ENCODE measurements at regions not wholly inside any gene's neighbourhood (a gene's known extent, or its start where the extent isn't known, plus 50 kb on each side); places are given as distances from the start of the nearest gene placed in this dataset.

GRCh38 chr16:80074329-80074728 lies 466.5 kb upstream of the DYNLRB2 start:
- Histone ChIP-seq H3K36me3 (ENCODE audit: control insufficient read depth in 1 of 2, insufficient read depth in 2 of 2, low read length in 2 of 2) (no peaks in the 10 kb centered on the region), H3K4me3 (ENCODE audit: low read depth in 1 of 2, low read length in 2 of 2) (no peak overlapping the region), H3K9me3 (ENCODE audit: control insufficient read depth in 1 of 2, low read length in 2 of 2) (peaks cover 0 to 3% of the 10 kb centered on the region in 2 donors), H3K4me1 (ENCODE audit: control insufficient read depth in 1 of 2, insufficient read depth in 2 of 2, low read length in 2 of 2) (no peaks in the 10 kb centered on the region), H3K27me3 (ENCODE audit: low read depth, low read length) (no peaks in the 10 kb centered on the region), H3K27ac (ENCODE audit: low read length) (no peak overlapping the region)

GRCh38 chr16:80071964-80072456 lies 468.8 kb upstream of the DYNLRB2 start:
- no peaks in the 10 kb centered on the region for H3K27me3 ChIP-seq (ENCODE audit: low read depth, low read length)
- no peaks in the 10 kb centered on the region for H3K4me1 ChIP-seq (ENCODE audit: control insufficient read depth in 1 of 2, insufficient read depth in 2 of 2, low read length in 2 of 2)
- H3K27ac ChIP-seq (ENCODE audit: low read length): no peak overlapping the region
- no peaks in the 10 kb centered on the region for H3K36me3 ChIP-seq (ENCODE audit: control insufficient read depth in 1 of 2, insufficient read depth in 2 of 2, low read length in 2 of 2)
- H3K9me3 ChIP-seq (ENCODE audit: control insufficient read depth in 1 of 2, low read length in 2 of 2): peaks cover 0 to 5% of the 10 kb centered on the region in 2 donors
- no peak overlapping the region for H3K4me3 ChIP-seq (ENCODE audit: low read depth in 1 of 2, low read length in 2 of 2)

- Histone ChIP-seq H3K36me3 (ENCODE audit: control insufficient read depth in 1 of 2, insufficient read depth in 2 of 2, low read length in 2 of 2) (no peaks in the 10 kb centered on the region), H3K4me3 (ENCODE audit: low read depth in 1 of 2, low read length in 2 of 2) (no peak overlapping the region), H3K27me3 (ENCODE audit: low read depth, low read length) (no peaks in the 10 kb centered on the region), H3K4me1 (ENCODE audit: control insufficient read depth in 1 of 2, insufficient read depth in 2 of 2, low read length in 2 of 2) (no peaks in the 10 kb centered on the region), H3K27ac (ENCODE audit: low read length) (no peak overlapping the region), H3K9me3 (ENCODE audit: control insufficient read depth in 1 of 2, low read length in 2 of 2) (peaks cover 0 to 5% of the 10 kb centered on the region in 2 donors)
Observed at GRCh38 chr16:80066805-80067580, 466.5 kb upstream of the MAF start.

- Histone ChIP-seq H3K4me1 (ENCODE audit: control insufficient read depth in 1 of 2, insufficient read depth in 2 of 2, low read length in 2 of 2) (no peaks in the 10 kb centered on the region), H3K36me3 (ENCODE audit: control insufficient read depth in 1 of 2, insufficient read depth in 2 of 2, low read length in 2 of 2) (no peaks in the 10 kb centered on the region), H3K27ac (ENCODE audit: low read length) (no peak overlapping the region), H3K27me3 (ENCODE audit: low read depth, low read length) (no peaks in the 10 kb centered on the region), H3K9me3 (ENCODE audit: control insufficient read depth in 1 of 2, low read length in 2 of 2) (peaks cover 0 to 5% of the 10 kb centered on the region in 2 donors), H3K4me3 (ENCODE audit: low read depth in 1 of 2, low read length in 2 of 2) (no peak overlapping the region)
Observed at GRCh38 chr16:80065541-80065940, 465.0 kb upstream of the MAF start.

GRCh38 chr16:80063713-80064069 lies 463.2 kb upstream of the MAF start:
- no peak overlapping the region for H3K27ac ChIP-seq (ENCODE audit: low read length)
- no peaks in the 10 kb centered on the region for H3K36me3 ChIP-seq (ENCODE audit: control insufficient read depth in 1 of 2, insufficient read depth in 2 of 2, low read length in 2 of 2)
- H3K27me3 ChIP-seq (ENCODE audit: low read depth, low read length): no peaks in the 10 kb centered on the region
- H3K4me1 ChIP-seq (ENCODE audit: control insufficient read depth in 1 of 2, insufficient read depth in 2 of 2, low read length in 2 of 2): peaks cover 0 to 1% of the 10 kb centered on the region in 2 donors
- no peaks in the 10 kb centered on the region for H3K9me3 ChIP-seq (ENCODE audit: control insufficient read depth in 1 of 2, low read length in 2 of 2)
- no peak overlapping the region for H3K4me3 ChIP-seq (ENCODE audit: low read depth in 1 of 2, low read length in 2 of 2)

GRCh38 chr16:80063031-80063712 lies 462.6 kb upstream of the MAF start:
- no peaks in the 10 kb centered on the region for H3K36me3 ChIP-seq (ENCODE audit: control insufficient read depth in 1 of 2, insufficient read depth in 2 of 2, low read length in 2 of 2)
- no peaks in the 10 kb centered on the region for H3K27me3 ChIP-seq (ENCODE audit: low read depth, low read length)
- no peaks in the 10 kb centered on the region for H3K9me3 ChIP-seq (ENCODE audit: control insufficient read depth in 1 of 2, low read length in 2 of 2)
- no peak overlapping the region for H3K4me3 ChIP-seq (ENCODE audit: low read depth in 1 of 2, low read length in 2 of 2)
- peaks cover 0 to 7% of the 10 kb centered on the region in 2 donors for H3K4me1 ChIP-seq (ENCODE audit: control insufficient read depth in 1 of 2, insufficient read depth in 2 of 2, low read length in 2 of 2)
- H3K27ac ChIP-seq (ENCODE audit: low read length): no peak overlapping the region

- no peaks in the 10 kb centered on the region for H3K27me3 ChIP-seq (ENCODE audit: low read depth, low read length)
- no peak overlapping the region for H3K4me3 ChIP-seq (ENCODE audit: low read depth in 1 of 2, low read length in 2 of 2)
- H3K27ac ChIP-seq (ENCODE audit: low read length): no peak overlapping the region
- H3K36me3 ChIP-seq (ENCODE audit: control insufficient read depth in 1 of 2, insufficient read depth in 2 of 2, low read length in 2 of 2): no peaks in the 10 kb centered on the region
- peaks cover 0 to 13% of the 10 kb centered on the region in 2 donors for H3K4me1 ChIP-seq (ENCODE audit: control insufficient read depth in 1 of 2, insufficient read depth in 2 of 2, low read length in 2 of 2)
- no peaks in the 10 kb centered on the region for H3K9me3 ChIP-seq (ENCODE audit: control insufficient read depth in 1 of 2, low read length in 2 of 2)
Observed at GRCh38 chr16:80062361-80063030, 462.0 kb upstream of the MAF start.

GRCh38 chr16:80060470-80060869 lies 459.9 kb upstream of the MAF start:
- Histone ChIP-seq H3K9me3 (ENCODE audit: control insufficient read depth in 1 of 2, low read length in 2 of 2) (no peaks in the 10 kb centered on the region), H3K4me1 (ENCODE audit: control insufficient read depth in 1 of 2, insufficient read depth in 2 of 2, low read length in 2 of 2) (peaks cover 0 to 15% of the 10 kb centered on the region in 2 donors), H3K27ac (ENCODE audit: low read length) (no peak overlapping the region), H3K27me3 (ENCODE audit: low read depth, low read length) (no peaks in the 10 kb centered on the region), H3K36me3 (ENCODE audit: control insufficient read depth in 1 of 2, insufficient read depth in 2 of 2, low read length in 2 of 2) (no peaks in the 10 kb centered on the region), H3K4me3 (ENCODE audit: low read depth in 1 of 2, low read length in 2 of 2) (no peak overlapping the region)

GRCh38 chr16:80059836-80060235 lies 459.3 kb upstream of the MAF start:
- Histone ChIP-seq H3K36me3 (ENCODE audit: control insufficient read depth in 1 of 2, insufficient read depth in 2 of 2, low read length in 2 of 2) (no peaks in the 10 kb centered on the region), H3K4me3 (ENCODE audit: low read depth in 1 of 2, low read length in 2 of 2) (no peak overlapping the region), H3K27ac (ENCODE audit: low read length) (no peak overlapping the region)

GRCh38 chr16:80058214-80058613 lies 457.7 kb upstream of the MAF start:
- Histone ChIP-seq H3K4me3 (ENCODE audit: low read depth in 1 of 2, low read length in 2 of 2) (peak overlapping the region in 1 of 2 donors; percentile 10), H3K27me3 (ENCODE audit: low read depth, low read length) (no peaks in the 10 kb centered on the region), H3K9me3 (ENCODE audit: control insufficient read depth in 1 of 2, low read length in 2 of 2) (no peaks in the 10 kb centered on the region), H3K36me3 (ENCODE audit: control insufficient read depth in 1 of 2, insufficient read depth in 2 of 2, low read length in 2 of 2) (no peaks in the 10 kb centered on the region), H3K27ac (ENCODE audit: low read length) (no peak overlapping the region), H3K4me1 (ENCODE audit: control insufficient read depth in 1 of 2, insufficient read depth in 2 of 2, low read length in 2 of 2) (peaks cover 0 to 15% of the 10 kb centered on the region in 2 donors)

More at GRCh38 chr16:80059836-80060235, 459.3 kb upstream of the MAF start:
- Histone ChIP-seq H3K27me3 (ENCODE audit: low read depth, low read length) (no peaks in the 10 kb centered on the region), H3K4me1 (ENCODE audit: control insufficient read depth in 1 of 2, insufficient read depth in 2 of 2, low read length in 2 of 2) (peaks cover 0 to 15% of the 10 kb centered on the region in 2 donors), H3K9me3 (ENCODE audit: control insufficient read depth in 1 of 2, low read length in 2 of 2) (no peaks in the 10 kb centered on the region)

- Histone ChIP-seq H3K9me3 (ENCODE audit: control insufficient read depth in 1 of 2, low read length in 2 of 2) (no peaks in the 10 kb centered on the region), H3K27ac (ENCODE audit: low read length) (no peak overlapping the region), H3K4me1 (ENCODE audit: control insufficient read depth in 1 of 2, insufficient read depth in 2 of 2, low read length in 2 of 2) (peaks cover 0 to 15% of the 10 kb centered on the region in 2 donors), H3K4me3 (ENCODE audit: low read depth in 1 of 2, low read length in 2 of 2) (no peak overlapping the region), H3K27me3 (ENCODE audit: low read depth, low read length) (no peaks in the 10 kb centered on the region), H3K36me3 (ENCODE audit: control insufficient read depth in 1 of 2, insufficient read depth in 2 of 2, low read length in 2 of 2) (no peaks in the 10 kb centered on the region)
Observed at GRCh38 chr16:80056324-80056723, 455.8 kb upstream of the MAF start.

All from muscle layer of duodenum (tissue), 2 donors.